ENCODE measurements at regions not wholly inside any gene's neighbourhood (a gene's known extent, or its start where the extent isn't known, plus 50 kb on each side); places are given as distances from the start of the nearest gene placed in this dataset.

DNA sequence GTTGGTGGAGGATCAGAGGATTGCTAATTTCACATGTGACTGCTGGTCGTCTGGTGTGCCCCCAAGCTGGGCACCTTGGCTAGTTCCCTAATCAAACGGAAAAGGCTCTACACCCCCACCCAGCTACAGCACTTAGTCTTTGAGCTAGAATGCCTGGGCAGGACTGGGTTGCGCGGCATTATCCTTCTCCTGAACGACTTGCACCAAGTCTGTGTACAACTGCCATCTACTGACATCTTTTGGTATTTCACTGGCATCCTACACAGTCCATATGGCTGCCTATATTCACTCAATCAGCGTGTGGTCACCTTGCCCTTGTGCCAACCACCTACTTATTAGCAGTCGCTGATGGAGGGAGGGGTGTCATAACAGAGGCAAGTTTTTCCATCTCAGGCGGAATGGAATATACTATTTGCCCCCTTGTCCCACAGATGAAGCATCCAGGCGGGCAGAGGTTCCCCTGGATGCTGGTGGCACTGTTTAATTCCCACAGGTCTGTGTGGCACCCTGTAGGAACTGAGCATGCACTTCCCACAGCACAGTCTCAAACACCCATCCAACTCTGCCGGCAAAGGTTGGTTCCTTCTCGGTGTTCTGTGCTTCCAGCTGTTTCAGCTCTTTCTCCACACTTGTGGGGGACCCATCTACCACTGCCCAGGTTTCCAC lies 150.1 kb downstream of the OSTF1 start:
- H3K27ac ChIP-seq, result no peak overlapping the region
- WGBS, 2 donors, result 59 to 61% methylated on average over 11 of the region's 11 CpGs
- TF ChIP-seq CTCF (IDR thresholded peaks at IDR 0.05), result peak; percentile 43 to 72 (median 45)
- TF ChIP-seq POLR2A (IDR thresholded peaks at IDR 0.05), result no peak
- H3K27me3 ChIP-seq, result no peaks in the 10 kb centered on the region
- H3K9me3 ChIP-seq, result no peaks in the 10 kb centered on the region
- intact Hi-C loops (cut with DNase I; ENCODE audit: low total_unique reads), result no loop called here
- H3K4me3 ChIP-seq, result no peak overlapping the region
- no peaks in the 10 kb centered on the region for H3K36me3 ChIP-seq (ENCODE audit: low read depth, missing control alignments)
- DNase-seq, result peak; percentile 47
- no peaks in the 10 kb centered on the region for H3K4me1 ChIP-seq

DNA sequence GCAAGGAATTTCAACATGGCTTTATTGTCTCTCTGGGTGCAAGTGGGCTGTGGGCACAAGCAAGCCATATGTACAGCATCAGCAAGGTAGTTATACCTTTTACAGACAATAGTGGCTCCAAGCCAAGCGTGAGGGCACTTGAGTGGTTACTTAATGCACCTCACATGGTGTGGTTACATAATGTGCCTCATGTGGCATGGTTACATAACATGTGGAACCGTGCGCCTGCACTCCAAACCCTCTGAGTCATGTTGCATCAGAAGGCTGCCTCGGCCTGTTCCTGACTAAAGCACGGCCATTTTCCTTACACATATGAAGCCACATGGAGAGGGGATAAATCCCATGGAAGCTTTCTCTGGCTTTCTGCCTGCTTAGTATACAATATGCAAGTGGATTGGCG lies 150.9 kb downstream of the OSTF1 start:
- TF ChIP-seq CTCF (IDR thresholded peaks at IDR 0.05), result no peak
- no peak for TF ChIP-seq POLR2A (IDR thresholded peaks at IDR 0.05)
- H3K36me3 ChIP-seq (ENCODE audit: low read depth, missing control alignments), result no peaks in the 10 kb centered on the region
- DNase-seq, result no peak
- intact Hi-C loops (cut with DNase I; ENCODE audit: low total_unique reads), result no loop called here
- H3K4me1 ChIP-seq, result no peaks in the 10 kb centered on the region
- no peaks in the 10 kb centered on the region for H3K27me3 ChIP-seq
- 59 to 66% methylated on average over 6 of the region's 6 CpGs for WGBS, 2 donors
- no peaks in the 10 kb centered on the region for H3K9me3 ChIP-seq
- H3K27ac ChIP-seq, result no peak overlapping the region
- no peak overlapping the region for H3K4me3 ChIP-seq

- TF ChIP-seq CTCF (IDR thresholded peaks at IDR 0.05) (no peak), POLR2A (IDR thresholded peaks at IDR 0.05) (no peak)
- Histone ChIP-seq H3K36me3 (ENCODE audit: low read depth, missing control alignments) (no peaks in the 10 kb centered on the region), H3K27ac (no peak overlapping the region), H3K27me3 (no peaks in the 10 kb centered on the region), H3K9me3 (no peaks in the 10 kb centered on the region), H3K4me1 (no peaks in the 10 kb centered on the region), H3K4me3 (no peak overlapping the region)
- no peak for DNase-seq
- 64 to 92% methylated on average over 1 of the region's 1 CpG for WGBS, 2 donors
- intact Hi-C loops (cut with DNase I; ENCODE audit: low total_unique reads), result no loop called here
Observed at GRCh38 chr9:75242426-75242825, 154.1 kb downstream of the OSTF1 start.

DNA sequence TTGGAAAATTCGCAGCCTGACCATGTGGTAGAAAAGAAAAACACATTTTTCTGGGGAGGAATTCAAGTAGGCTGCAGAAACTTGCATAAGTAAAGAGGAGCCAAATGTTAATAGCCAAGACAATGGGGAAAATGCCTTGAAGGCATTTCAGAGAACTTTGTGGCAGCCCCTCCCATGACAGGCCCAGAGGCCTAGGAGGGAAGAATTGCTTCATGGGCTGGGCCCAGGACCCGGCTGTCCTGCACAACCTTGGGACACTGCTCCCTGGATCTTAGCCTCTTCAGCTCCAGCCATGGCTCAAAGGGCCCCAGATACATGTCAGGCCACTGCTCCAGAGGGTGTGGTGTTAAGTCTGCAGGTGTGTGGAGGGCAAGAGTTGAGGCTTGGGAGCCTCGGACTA lies 158.6 kb downstream of the OSTF1 start:
- TF ChIP-seq POLR2A (IDR thresholded peaks at IDR 0.05), result no peak
- TF ChIP-seq CTCF (IDR thresholded peaks at IDR 0.05), result no peak
- Histone ChIP-seq H3K36me3 (ENCODE audit: low read depth, missing control alignments) (no peaks in the 10 kb centered on the region), H3K27me3 (no peaks in the 10 kb centered on the region), H3K27ac (no peak overlapping the region), H3K4me1 (no peaks in the 10 kb centered on the region), H3K9me3 (no peaks in the 10 kb centered on the region), H3K4me3 (no peak overlapping the region)
- no peak for DNase-seq
- 89 to 100% methylated on average over 1 to 3 of the region's 3 CpGs for WGBS, 2 donors
- intact Hi-C loops (cut with DNase I; ENCODE audit: low total_unique reads), result no loop called here

DNA sequence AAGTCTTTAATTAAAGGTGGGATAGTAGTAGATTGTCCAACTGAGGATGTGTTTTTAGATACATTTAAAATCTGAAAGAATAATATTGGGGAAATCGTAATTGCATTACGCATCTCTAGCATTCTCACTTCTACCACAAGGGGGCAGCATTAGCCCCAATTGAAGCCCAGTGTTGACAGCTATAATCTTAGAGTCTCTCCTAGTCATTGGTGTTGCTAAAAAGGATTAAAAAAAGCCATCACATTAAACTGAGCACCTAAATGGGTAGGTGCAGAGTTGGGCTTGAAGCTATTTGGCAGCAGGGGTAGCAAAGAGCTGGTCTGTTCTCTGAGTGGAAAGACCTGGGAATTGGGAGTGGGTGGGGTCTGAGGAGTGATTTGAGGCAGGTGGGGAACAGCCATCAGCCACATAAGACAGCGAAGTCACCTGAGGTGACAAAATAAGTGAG lies 177.2 kb downstream of the OSTF1 start:
- intact Hi-C loops (cut with DNase I; ENCODE audit: low total_unique reads), result loop anchor here (10.0 kb wide), 1 partner anchor 599 kb away; no protein-coding TSS in a partner anchor

More for the DNA sequence above, 177.2 kb downstream of the OSTF1 start:
- Histone ChIP-seq H3K27ac (no peak overlapping the region), H3K36me3 (ENCODE audit: low read depth, missing control alignments) (no peaks in the 10 kb centered on the region), H3K4me3 (no peak overlapping the region), H3K27me3 (no peaks in the 10 kb centered on the region), H3K4me1 (no peaks in the 10 kb centered on the region), H3K9me3 (no peaks in the 10 kb centered on the region)
- 32 to 34% methylated on average over 3 of the region's 3 CpGs for WGBS, 2 donors
- peak; percentile 75 to 96 (median 90) for TF ChIP-seq CTCF (IDR thresholded peaks at IDR 0.05)
- TF ChIP-seq POLR2A (IDR thresholded peaks at IDR 0.05), result no peak
- DNase-seq, result peak; percentile 77

All from testis (tissue), 2 donors.